HL-60 (cell line): ENCODE measurements at regions not wholly inside any gene's neighbourhood (a gene's known extent, or its start where the extent isn't known, plus 50 kb on each side); places are given as distances from the start of the nearest gene placed in this dataset.

Source experiments
- DNase-seq, 2 experiments: peaks; one replicate each; pipeline ENCODE4 v3.0.0-alpha.2; 2010 to 2020; ENCODE audit warnings: low read depth in 1 of 2, low spot score in 1 of 2
- H3K27ac ChIP-seq: fragments of 250-450 bp; sonication (Bioruptor Pico); replicated peaks from 2 replicates; pipeline ENCODE4 v1.5.1; 2020; ENCODE audit warnings: mild to moderate bottlenecking, moderate library complexity
- H3K27me3 ChIP-seq: fragments of 250-450 bp; sonication (Bioruptor Pico); 2 replicates; pipeline ENCODE4 v1.5.1; 2021; ENCODE audit warnings: mild to moderate bottlenecking, moderate library complexity; ENCODE audit not compliant: insufficient read depth, poor library complexity, severe bottlenecking
- H3K4me3 ChIP-seq: replicated peaks from 2 replicates; pipeline ENCODE4 v1.5.1; 2011; ENCODE audit warnings: mild to moderate bottlenecking, control low read depth, low read length; ENCODE audit not compliant: insufficient read depth
- GABPA ChIP-seq: IDR thresholded peaks from 2 replicates; pipeline ENCODE4 v1.6.1; 2012; ENCODE audit warnings: low read depth
- POLR2AphosphoS5 ChIP-seq: IDR thresholded peaks from 2 replicates; pipeline ENCODE4 v1.6.1; 2012; ENCODE audit warnings: low read depth
- SPI1 ChIP-seq: IDR thresholded peaks from 2 replicates; pipeline ENCODE4 v1.6.1; 2012; ENCODE audit warnings: low read depth, mild to moderate bottlenecking, borderline replicate concordance
- TF ChIP-seq, protein P1 (sequence below): IDR thresholded peaks from 2 replicates; pipeline ENCODE4 v1.6.1; 2012; ENCODE audit warnings: low read depth; ENCODE audit not compliant: insufficient replicate concordance
- TF ChIP-seq, protein P2 (sequence below): IDR thresholded peaks from one replicate; pipeline ENCODE4 v1.5.1; 2011; ENCODE audit warnings: low read length, control low read depth, inconsistent platforms; ENCODE audit not compliant: insufficient read depth

DNA sequence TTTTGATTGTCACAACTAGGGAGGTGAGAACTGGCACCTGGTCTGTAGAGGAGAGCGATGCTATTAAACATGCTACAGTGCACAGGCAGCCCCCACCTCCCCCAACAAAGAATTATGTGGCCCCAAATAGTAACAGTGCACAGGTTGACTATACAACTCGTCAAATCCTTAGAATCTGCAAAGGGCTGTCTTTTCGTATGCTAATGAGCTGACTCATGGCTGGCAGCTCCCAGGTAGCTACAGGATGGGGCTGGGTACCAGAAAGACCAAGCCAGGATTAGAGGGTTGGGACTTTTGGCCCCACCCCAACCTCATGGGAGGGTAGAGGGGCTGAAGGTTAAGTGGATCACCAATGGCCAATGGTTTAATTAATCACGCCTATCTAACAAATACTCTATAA is 104.7 kb upstream of the SORBS2 start:
- DNase-seq = no peak
- H3K4me3 ChIP-seq = no peak overlapping the region
- no peak overlapping the region for H3K27ac ChIP-seq
- TF ChIP-seq SPI1 (no peak), GABPA (no peak), POLR2AphosphoS5 (no peak)
- TF ChIP-seq, protein P1, sequence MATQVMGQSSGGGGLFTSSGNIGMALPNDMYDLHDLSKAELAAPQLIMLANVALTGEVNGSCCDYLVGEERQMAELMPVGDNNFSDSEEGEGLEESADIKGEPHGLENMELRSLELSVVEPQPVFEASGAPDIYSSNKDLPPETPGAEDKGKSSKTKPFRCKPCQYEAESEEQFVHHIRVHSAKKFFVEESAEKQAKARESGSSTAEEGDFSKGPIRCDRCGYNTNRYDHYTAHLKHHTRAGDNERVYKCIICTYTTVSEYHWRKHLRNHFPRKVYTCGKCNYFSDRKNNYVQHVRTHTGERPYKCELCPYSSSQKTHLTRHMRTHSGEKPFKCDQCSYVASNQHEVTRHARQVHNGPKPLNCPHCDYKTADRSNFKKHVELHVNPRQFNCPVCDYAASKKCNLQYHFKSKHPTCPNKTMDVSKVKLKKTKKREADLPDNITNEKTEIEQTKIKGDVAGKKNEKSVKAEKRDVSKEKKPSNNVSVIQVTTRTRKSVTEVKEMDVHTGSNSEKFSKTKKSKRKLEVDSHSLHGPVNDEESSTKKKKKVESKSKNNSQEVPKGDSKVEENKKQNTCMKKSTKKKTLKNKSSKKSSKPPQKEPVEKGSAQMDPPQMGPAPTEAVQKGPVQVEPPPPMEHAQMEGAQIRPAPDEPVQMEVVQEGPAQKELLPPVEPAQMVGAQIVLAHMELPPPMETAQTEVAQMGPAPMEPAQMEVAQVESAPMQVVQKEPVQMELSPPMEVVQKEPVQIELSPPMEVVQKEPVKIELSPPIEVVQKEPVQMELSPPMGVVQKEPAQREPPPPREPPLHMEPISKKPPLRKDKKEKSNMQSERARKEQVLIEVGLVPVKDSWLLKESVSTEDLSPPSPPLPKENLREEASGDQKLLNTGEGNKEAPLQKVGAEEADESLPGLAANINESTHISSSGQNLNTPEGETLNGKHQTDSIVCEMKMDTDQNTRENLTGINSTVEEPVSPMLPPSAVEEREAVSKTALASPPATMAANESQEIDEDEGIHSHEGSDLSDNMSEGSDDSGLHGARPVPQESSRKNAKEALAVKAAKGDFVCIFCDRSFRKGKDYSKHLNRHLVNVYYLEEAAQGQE = no peak
- TF ChIP-seq, protein P2, sequence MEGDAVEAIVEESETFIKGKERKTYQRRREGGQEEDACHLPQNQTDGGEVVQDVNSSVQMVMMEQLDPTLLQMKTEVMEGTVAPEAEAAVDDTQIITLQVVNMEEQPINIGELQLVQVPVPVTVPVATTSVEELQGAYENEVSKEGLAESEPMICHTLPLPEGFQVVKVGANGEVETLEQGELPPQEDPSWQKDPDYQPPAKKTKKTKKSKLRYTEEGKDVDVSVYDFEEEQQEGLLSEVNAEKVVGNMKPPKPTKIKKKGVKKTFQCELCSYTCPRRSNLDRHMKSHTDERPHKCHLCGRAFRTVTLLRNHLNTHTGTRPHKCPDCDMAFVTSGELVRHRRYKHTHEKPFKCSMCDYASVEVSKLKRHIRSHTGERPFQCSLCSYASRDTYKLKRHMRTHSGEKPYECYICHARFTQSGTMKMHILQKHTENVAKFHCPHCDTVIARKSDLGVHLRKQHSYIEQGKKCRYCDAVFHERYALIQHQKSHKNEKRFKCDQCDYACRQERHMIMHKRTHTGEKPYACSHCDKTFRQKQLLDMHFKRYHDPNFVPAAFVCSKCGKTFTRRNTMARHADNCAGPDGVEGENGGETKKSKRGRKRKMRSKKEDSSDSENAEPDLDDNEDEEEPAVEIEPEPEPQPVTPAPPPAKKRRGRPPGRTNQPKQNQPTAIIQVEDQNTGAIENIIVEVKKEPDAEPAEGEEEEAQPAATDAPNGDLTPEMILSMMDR = no peak
- H3K27me3 ChIP-seq = no peaks in the 10 kb centered on the region

- TF ChIP-seq, protein P2 = no peak
- TF ChIP-seq SPI1 = no peak
- no peak for TF ChIP-seq POLR2AphosphoS5
- no peak for TF ChIP-seq GABPA
- TF ChIP-seq, protein P1 = no peak
- H3K4me3 ChIP-seq = no peak overlapping the region
- DNase-seq = no peak
- H3K27me3 ChIP-seq = peaks cover 2% of the 10 kb centered on the region
- H3K27ac ChIP-seq = no peak overlapping the region
These were observed 107.1 kb upstream of the SORBS2 start for GRCh38 chr4:185919107-185919506.

DNA sequence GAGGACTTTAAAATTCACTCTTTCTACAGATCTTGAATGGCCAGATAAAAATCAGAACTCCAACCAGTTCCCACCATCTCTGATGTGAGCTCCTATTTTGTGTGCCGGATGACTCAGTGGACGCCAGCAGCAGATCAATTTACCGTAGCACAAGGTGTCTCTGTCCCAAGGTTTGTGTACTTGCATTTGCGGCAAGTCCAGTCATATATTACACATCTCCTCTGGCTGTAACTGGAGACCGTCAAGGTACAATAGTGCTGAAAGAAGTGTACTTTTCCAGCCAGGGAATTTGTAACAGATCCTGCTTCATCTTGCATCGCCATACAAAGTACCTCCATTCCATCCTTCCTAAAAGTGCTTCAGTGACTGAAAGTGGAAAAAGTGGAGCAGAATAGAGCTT is 108.2 kb upstream of the SORBS2 start:
- DNase-seq = no peak
- H3K4me3 ChIP-seq = no peak overlapping the region
- no peak overlapping the region for H3K27ac ChIP-seq
- TF ChIP-seq, protein P1 = no peak
- TF ChIP-seq, protein P2 = no peak
- no peak for TF ChIP-seq GABPA
- TF ChIP-seq POLR2AphosphoS5 = no peak
- no peak for TF ChIP-seq SPI1
- H3K27me3 ChIP-seq = peaks cover 2% of the 10 kb centered on the region
